Fibroblast of villous mesenchyme (primary cell): ENCODE measurements at regions not wholly inside any gene's neighbourhood (a gene's known extent, or its start where the extent isn't known, plus 50 kb on each side); places are given as distances from the start of the nearest gene placed in this dataset.

Experiments used
- DNase-seq: peaks from one replicate; pipeline ENCODE4 v3.0.0-alpha.2; 2010; ENCODE audit warnings: low read depth
- H3K4me3 ChIP-seq: 2 replicates; pipeline ENCODE4 v1.5.1; 2011; ENCODE audit warnings: low read depth, mild to moderate bottlenecking, low read length
- TF ChIP-seq, protein P1 (sequence below): IDR thresholded peaks from 2 replicates; pipeline ENCODE4 v1.5.1; 2012; ENCODE audit warnings: low read depth, mild to moderate bottlenecking, low read length; ENCODE audit not compliant: insufficient read depth

GRCh38 chr14:28012629-28013415 lies 753.8 kb upstream of the FOXG1 start:
- no peak overlapping the region for H3K4me3 ChIP-seq
- TF ChIP-seq, protein P1, sequence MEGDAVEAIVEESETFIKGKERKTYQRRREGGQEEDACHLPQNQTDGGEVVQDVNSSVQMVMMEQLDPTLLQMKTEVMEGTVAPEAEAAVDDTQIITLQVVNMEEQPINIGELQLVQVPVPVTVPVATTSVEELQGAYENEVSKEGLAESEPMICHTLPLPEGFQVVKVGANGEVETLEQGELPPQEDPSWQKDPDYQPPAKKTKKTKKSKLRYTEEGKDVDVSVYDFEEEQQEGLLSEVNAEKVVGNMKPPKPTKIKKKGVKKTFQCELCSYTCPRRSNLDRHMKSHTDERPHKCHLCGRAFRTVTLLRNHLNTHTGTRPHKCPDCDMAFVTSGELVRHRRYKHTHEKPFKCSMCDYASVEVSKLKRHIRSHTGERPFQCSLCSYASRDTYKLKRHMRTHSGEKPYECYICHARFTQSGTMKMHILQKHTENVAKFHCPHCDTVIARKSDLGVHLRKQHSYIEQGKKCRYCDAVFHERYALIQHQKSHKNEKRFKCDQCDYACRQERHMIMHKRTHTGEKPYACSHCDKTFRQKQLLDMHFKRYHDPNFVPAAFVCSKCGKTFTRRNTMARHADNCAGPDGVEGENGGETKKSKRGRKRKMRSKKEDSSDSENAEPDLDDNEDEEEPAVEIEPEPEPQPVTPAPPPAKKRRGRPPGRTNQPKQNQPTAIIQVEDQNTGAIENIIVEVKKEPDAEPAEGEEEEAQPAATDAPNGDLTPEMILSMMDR = no peak
- no peak for DNase-seq

DNA sequence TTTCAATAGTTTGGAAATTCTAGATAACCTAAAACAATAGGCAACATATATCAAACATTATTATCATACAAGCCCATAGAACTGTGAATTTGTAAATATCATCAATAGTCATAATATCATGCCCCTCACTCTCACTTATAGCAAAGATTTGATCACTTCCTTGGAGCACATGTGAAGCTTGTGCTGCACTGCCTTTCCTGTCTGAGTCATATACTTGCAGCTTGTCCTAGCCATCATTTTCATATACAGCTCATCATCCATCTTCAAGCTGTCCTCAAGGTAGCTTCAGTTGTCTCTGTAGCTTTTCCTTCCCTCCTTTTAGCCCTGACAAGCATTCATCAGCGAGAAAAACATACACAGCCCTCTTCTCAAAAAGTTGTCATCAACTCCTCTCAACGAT lies 746.5 kb upstream of the FOXG1 start:
- DNase-seq = no peak
- TF ChIP-seq, protein P1 = no peak
- H3K4me3 ChIP-seq = no peak overlapping the region

GRCh38 chr14:28023853-28024252 lies 742.7 kb upstream of the FOXG1 start:
- DNase-seq = no peak
- TF ChIP-seq, protein P1 = no peak
- no peak overlapping the region for H3K4me3 ChIP-seq

DNA sequence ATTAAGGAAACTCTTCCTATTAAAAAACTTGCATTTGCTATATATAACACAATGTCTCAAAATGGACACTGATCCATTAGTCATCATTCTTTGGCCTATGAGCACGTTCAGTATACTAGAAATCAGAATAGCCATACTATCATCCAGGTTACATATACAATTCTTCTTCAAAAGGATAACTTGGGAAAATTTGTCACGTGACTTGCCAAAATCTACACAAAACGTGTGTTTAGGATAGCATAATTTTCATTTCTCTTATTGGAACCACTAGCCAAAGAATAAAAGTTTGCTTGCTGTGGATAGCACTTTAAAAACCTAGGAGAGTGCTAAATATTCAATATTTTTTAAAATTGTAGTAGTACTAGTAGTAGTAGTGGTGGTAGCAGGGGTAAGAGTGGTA lies 714.3 kb upstream of the FOXG1 start:
- TF ChIP-seq, protein P1 = no peak
- DNase-seq = no peak

DNA sequence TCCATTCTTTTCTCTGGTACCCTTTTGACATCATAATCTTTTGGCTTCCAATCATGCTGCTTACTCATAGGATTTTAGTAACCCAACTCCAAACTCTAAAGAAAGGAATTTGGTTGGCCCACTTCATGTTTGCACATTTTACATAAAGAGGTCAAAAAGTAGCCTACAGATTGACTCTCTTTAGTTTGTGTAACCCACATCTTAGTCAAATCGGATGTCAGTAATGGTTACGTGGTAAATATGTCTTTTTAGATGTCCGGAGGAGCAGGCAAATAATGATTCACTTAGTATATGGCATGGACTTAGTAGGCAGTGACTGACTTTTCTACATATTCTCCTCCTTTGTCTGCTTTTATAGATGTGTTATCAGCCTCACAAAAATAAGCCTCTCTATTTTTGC lies 711.6 kb upstream of the FOXG1 start:
- TF ChIP-seq, protein P1 = no peak
- no peak for DNase-seq
- no peak overlapping the region for H3K4me3 ChIP-seq

More for the DNA sequence above, 714.3 kb upstream of the FOXG1 start:
- no peak overlapping the region for H3K4me3 ChIP-seq

- H3K4me3 ChIP-seq = no peak overlapping the region
- TF ChIP-seq, protein P1 = no peak
- no peak for DNase-seq
Observed at GRCh38 chr14:28057359-28058296, 709.0 kb upstream of the FOXG1 start.
